GM19324 (cell line): ENCODE measurements at regions not wholly inside any gene's neighbourhood (a gene's known extent, or its start where the extent isn't known, plus 50 kb on each side); places are given as distances from the start of the nearest gene placed in this dataset.

Experiments used
- ATAC-seq: cut with Tn5 transposase; IDR thresholded peaks from one replicate; pipeline ENCODE4 v1.9.1; 2021; ENCODE audit warnings: mild to moderate bottlenecking, moderate library complexity; ENCODE audit not compliant: unreplicated experiment, low FRiP score

GRCh38 chr1:218751208-218751948, 406.2 kb downstream of the TGFB2 start:
- no peak for ATAC-seq

DNA sequence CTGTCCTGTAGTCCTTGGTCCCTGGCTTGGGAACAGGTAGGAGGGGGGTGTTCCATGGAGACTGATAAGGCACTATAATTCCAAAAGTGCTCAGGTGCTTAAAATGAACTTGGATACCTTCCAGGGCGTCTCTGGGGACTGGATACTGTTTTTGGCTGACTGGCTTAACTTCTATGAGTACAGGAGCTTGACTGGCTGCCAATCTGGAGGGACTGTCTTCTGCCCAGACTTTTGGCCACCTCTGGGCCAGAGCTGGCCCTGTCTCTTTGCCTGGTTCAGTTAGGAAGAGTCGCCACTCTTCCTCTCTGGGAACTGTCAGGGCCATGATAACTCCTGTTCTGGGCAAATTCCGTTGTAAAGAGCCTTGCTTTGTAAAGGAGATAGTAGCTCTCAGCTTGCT, 407.0 kb downstream of the TGFB2 start:
- no peak for ATAC-seq

DNA sequence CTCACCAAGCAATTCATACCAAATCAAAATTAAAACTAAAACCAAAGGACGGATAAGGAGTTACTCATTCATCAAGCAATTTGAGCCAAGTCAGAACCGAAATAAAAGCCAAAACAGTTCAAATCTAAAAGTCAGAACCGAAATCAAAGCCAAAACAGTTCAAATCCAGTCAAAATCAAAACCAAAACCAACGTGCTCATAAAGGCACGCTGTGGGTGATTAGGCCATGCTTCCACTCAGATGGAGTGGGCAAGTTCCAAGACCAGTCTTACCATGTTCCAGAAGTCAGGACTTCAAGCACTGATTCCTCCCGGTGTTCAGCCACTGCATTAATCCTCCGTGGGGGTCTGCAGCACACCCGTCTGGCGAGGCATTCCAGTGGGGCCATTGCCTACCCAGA, 409.3 kb downstream of the TGFB2 start:
- ATAC-seq, result peak; percentile 51

DNA sequence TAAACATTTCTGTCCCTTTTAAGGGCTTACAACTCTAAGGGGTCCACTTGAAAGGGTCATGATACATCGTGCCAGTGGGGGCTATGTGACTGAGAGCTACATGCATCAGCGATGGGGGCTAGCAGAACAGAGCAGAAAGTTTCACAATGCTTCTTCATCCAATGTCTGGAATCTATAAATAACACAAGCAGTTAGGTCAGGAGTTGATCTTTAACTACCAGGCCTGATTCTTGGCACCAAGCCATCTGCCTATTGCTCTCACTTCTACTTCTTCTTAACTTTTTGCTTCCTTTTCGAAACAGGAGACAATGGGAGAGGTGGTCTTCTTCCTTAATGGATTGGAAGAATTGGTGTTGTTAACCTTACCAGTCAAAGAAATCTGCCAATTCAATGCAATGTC, 410.0 kb downstream of the TGFB2 start:
- ATAC-seq, result peak; percentile 17

DNA sequence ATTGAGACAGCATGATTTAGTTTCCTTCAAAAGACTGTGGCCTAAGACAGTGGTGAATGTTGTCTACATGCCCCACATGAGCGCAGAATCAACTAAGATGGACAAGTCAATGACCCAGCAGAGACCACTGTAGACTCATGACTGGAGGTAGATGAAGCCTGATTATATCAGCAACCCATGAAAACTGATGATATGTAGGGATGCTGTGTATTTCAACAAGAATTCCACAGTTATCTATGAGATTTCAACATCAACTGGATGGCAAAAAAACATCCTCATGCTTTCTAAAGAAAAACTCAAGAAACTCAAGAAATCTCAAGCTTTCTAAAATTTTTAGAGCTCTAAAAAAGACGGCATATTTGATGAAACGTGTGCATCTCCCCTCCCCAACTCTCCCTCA, 413.9 kb upstream of the LYPLAL1 start:
- ATAC-seq, result no peak

- ATAC-seq, result no peak
Measured at GRCh38 chr1:218760601-218761570, 412.8 kb upstream of the LYPLAL1 start.

DNA sequence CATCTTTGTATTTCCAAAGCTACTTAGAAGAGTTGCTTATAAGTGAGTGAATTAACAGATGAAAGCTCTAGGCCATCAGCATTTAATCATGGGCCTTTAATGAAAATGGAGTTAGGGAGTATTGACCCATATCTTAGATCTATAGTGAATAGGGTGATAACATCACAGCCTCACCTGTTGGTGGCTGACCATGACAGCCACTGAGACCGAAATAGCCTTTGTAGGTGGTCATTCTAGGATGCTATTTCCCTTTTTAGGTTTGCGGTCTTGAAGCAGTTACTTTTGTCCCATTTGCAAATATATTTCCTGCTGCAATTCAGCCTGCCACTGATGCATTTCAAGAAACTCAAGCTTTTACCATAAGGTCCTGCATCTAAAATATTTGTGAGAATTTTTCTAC, 410.1 kb upstream of the LYPLAL1 start:
- ATAC-seq, result peak; percentile 71

GRCh38 chr1:218765753-218766152, 407.9 kb upstream of the LYPLAL1 start:
- no peak for ATAC-seq

DNA sequence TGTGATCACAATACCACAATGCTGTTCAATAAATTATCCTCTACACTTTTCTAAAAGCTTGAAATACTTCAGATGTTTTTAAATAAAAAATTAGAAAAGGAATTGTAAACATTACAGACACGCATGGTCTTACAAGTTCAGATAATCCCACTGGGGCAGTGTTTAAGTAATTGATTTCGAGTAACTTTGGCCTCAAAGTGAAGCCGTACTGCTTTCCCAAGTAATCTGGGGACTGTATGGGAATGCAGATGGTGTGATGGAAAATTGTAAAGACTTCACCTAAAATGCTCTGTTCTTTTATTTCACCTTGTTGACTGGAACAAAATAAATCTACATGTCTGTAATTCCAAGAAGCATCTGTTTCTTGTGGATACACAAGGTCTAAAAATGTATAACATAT, 401.7 kb upstream of the LYPLAL1 start:
- no peak for ATAC-seq

- ATAC-seq, result no peak
Measured at GRCh38 chr1:218772575-218772974, 401.1 kb upstream of the LYPLAL1 start.

DNA sequence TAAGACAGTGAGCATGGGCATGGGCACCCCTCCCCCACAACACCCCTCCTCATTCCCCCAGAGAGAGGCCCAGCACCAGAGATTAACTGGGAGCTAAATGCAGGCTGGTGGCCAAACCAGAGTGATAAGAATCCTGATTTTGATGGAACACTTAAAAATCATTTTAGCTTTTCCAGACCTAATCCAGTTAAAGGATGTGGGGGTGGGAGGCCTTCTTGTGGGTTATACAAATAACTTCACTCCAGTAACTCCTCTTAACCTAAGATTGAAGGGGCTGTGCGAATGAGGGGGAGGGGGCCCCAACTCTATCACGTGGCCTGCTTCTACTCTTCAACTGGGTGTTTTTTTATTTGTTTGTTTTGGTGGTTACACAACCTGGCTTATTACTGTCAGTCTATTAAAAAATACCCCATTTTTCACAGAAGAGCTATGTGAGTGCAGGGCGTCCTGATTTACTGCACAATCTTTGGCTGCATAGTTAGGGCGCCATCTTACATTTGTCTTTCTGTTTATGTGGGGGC, 398.1 kb upstream of the LYPLAL1 start:
- no peak for ATAC-seq

DNA sequence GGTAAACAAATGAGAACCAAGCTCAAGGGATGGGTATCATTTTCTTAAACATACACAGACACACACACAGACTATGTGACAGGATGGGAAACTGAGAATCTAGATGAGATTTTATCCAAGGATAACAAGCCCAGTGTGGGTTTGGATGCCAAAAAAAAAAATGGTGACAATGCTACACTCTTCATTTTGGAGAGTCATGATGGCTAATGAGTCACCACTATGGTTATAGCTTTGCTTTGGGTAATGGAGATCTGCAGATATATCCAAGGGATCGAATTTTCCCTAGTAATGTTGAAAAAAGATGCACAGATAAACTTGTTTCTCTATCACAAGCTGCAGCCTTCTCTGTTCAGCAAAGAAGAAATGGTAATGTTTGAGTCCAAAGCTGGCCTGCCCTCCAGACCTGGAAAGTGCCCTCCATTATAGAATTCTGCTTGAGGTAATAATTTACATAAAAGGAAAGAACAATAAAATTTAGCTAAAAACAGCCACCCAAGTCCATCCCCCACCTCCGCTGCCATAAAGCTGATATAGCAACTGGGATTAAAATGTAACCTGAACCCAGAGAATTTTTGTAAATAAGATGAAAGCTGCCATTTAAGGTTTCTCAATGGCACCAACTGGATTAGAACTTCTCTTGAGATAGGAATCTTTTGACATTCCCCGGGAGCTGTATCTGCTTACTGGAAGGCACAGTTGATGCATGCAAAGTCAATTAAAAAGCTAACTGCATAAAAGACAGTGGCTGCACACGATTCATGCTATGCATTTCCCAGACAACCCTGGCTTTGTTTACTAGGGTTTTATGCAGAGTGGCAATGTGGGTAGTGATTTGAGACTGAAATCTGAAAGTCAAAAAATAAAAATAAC, 395.2 kb upstream of the LYPLAL1 start:
- no peak for ATAC-seq

- ATAC-seq, result no peak
Measured at GRCh38 chr1:218779341-218780100, 394.2 kb upstream of the LYPLAL1 start.

DNA sequence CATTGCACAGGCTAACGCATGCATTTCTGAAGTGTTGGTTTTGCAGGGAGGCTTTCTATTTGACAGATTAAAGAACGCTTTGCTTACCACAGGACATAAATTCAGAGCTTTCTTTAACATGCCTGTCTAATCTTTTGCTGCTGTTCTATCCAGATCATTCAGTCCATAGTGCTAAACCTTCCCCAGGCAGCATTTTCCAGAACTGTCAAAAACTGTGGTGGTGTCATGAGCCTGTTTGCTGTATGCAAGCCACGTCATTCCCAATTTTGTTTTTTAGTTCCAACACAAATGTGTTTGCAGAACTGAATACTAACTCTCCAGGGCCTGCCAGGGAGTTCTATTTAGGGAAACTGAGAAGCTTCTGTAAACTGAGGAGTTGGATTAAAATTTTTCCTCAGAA, 390.5 kb upstream of the LYPLAL1 start:
- ATAC-seq, result no peak

GRCh38 chr1:218783916-218784315, 389.8 kb upstream of the LYPLAL1 start:
- ATAC-seq, result no peak

DNA sequence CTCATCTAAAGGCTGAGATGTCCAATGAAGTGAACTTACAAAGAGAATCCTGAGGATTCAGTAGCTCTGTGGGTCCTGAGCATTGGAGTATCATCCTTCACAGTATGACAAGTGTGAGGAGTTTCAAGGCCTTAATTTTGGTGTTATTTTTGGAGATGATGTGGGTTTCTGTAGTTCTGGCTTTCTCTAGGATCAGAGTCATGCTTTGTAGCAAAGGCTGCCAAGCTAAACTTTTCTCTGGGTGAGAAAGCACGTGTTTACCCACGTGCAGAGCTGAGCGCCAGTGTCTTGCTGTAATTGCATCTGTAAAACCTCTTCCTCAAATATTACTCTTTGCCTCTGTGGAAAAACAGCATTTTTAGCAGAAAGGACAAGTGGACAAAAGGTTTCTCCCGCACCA, 387.8 kb upstream of the LYPLAL1 start:
- ATAC-seq, result no peak

DNA sequence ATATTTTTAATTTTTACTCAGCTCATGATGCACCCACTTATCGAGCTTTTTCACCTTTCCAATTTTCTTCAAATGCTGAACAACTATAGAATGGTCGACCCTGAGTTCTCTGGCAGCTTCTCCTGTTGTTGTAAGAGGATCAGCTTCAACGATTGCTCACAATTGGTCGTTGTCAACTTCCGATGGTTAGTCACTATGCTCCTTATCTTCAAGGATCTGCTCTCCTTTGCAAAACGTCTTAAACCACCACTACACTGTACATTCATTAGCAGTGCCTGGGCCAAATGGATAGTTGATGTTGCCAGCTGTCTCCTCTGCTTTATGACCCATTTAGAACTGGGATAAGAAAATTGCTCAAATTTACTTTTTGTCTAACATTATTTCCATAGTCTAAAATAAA, 385.9 kb upstream of the LYPLAL1 start:
- ATAC-seq, result no peak

GRCh38 chr1:218796773-218797172, 376.9 kb upstream of the LYPLAL1 start:
- ATAC-seq, result no peak

DNA sequence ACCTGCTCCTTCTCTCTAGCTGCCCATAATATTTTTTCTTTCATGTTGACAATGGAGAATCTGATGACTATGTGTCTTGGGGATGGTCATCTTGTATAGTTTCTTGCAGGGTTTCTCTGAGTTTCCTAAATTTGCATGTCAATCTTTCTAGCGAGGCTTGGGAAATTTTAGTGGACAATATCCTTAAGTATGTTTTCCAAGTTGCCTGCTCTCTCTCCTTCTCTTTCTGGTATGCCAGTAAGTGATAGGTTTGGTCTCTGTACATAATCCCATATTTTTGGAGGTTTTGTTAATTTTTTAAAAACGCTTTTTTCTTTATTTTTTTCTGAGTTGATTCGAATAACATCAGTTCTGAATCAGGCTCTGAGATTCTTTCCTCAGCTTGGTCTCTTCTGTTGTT, 370.9 kb upstream of the LYPLAL1 start:
- ATAC-seq, result no peak
